PC-9 (cell line): ENCODE measurements at regions not wholly inside any gene's neighbourhood (a gene's known extent, or its start where the extent isn't known, plus 50 kb on each side); places are given as distances from the start of the nearest gene placed in this dataset.
"Not testable (repeated sequence)": the region's sequence is repeated elsewhere in the genome, so short reads cannot be mapped to it uniquely, and the experiment has no call there.

ENCODE experiments used
- CTCF ChIP-seq: fragments of 200-600 bp; sonication (generic); conservative IDR thresholded peaks from 2 replicates; pipeline ENCODE4 v1.6.1; 2017; ENCODE audit warnings: mixed run types, antibody characterized with exemption, mild to moderate bottlenecking, moderate library complexity
- EZH2 ChIP-seq: fragments of 200-600 bp; sonication (generic); IDR thresholded peaks from 2 replicates; pipeline ENCODE4 v1.8.0; 2017; ENCODE audit warnings: antibody characterized with exemption, low read depth

DNA sequence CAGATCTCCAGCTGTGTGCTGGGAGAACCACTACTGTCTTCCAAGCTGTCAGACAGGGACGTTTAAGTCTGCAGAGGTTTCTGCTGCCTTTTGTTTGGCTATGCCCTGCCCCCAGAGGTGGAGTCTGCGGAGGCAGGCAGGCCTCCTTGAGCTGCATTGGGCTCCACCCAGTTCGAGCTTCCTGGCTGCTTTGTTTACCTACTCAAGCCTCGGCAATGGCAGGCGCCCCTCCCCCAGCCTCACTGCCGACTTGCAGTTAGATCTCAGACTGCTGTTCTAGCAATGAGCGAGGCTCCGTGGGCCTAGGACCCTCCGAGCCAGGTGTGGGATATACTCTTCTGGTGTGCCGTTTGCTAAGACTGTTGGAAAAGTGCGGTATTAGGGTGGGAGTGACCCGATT is 206.8 kb upstream of the FBXO33 start:
- not testable (repeated sequence) for TF ChIP-seq CTCF, EZH2
